Skin epidermis (tissue), 12 donors: ENCODE measurements at regions not wholly inside any gene's neighbourhood (a gene's known extent, or its start where the extent isn't known, plus 50 kb on each side); places are given as distances from the start of the nearest gene placed in this dataset.

ENCODE experiments used
- H3K27ac ChIP-seq, 21 experiments: fragments of 200-600 bp; sonication (generic) in 11 of 21; one replicate each; pipeline ENCODE4 v1.5.0; 2020; ENCODE audit warnings: mild to moderate bottlenecking in 3 of 21, inconsistent platforms in 2 of 21, moderate library complexity in 2 of 21
- H3K4me3 ChIP-seq, 7 experiments: fragments of 200-600 bp; sonication (generic) in 2 of 7; one replicate each; pipeline ENCODE4 v1.5.0; 2020; ENCODE audit warnings: inconsistent platforms in 2 of 7, mild to moderate bottlenecking in 2 of 7, moderate library complexity in 1 of 7

- Histone ChIP-seq H3K4me3 (no peak overlapping the region), H3K27ac (no peak overlapping the region)
Measured at GRCh38 chr9:16090907-16091629, 538.2 kb downstream of the CCDC171 start.

- Histone ChIP-seq H3K27ac (no peak overlapping the region), H3K4me3 (no peak overlapping the region)
Measured at GRCh38 chr9:16092142-16093091, 539.6 kb downstream of the CCDC171 start.

- Histone ChIP-seq H3K4me3 (no peak overlapping the region), H3K27ac (no peak overlapping the region)
Measured at GRCh38 chr9:16098306-16098705, 545.5 kb downstream of the CCDC171 start.

- no peak overlapping the region for H3K27ac ChIP-seq
- no peak overlapping the region for H3K4me3 ChIP-seq
Measured at GRCh38 chr9:16099732-16100536, 547.1 kb downstream of the CCDC171 start.

GRCh38 chr9:16100537-16101091 lies 547.8 kb downstream of the CCDC171 start:
- Histone ChIP-seq H3K4me3 (no peak overlapping the region), H3K27ac (no peak overlapping the region)

- Histone ChIP-seq H3K27ac (no peak overlapping the region), H3K4me3 (no peak overlapping the region)
Measured at GRCh38 chr9:16102154-16102553, 549.3 kb downstream of the CCDC171 start.

GRCh38 chr9:16103620-16104397 lies 551.0 kb downstream of the CCDC171 start:
- Histone ChIP-seq H3K27ac (no peak overlapping the region), H3K4me3 (no peak overlapping the region)

GRCh38 chr9:16105168-16106020 lies 552.6 kb downstream of the CCDC171 start:
- H3K27ac ChIP-seq: no peak overlapping the region
- H3K4me3 ChIP-seq: no peak overlapping the region

- no peak overlapping the region for H3K27ac ChIP-seq
- H3K4me3 ChIP-seq: no peak overlapping the region
Measured at GRCh38 chr9:16106021-16106571, 553.3 kb downstream of the CCDC171 start.

- no peak overlapping the region for H3K27ac ChIP-seq
- H3K4me3 ChIP-seq: no peak overlapping the region
Measured at GRCh38 chr9:16112116-16112515, 559.3 kb downstream of the CCDC171 start.

- Histone ChIP-seq H3K27ac (no peak overlapping the region), H3K4me3 (no peak overlapping the region)
Measured at GRCh38 chr9:16115994-16116393, 563.2 kb downstream of the CCDC171 start.

GRCh38 chr9:16118043-16118442 lies 565.2 kb downstream of the CCDC171 start:
- Histone ChIP-seq H3K27ac (no peak overlapping the region), H3K4me3 (no peak overlapping the region)

- H3K4me3 ChIP-seq: no peak overlapping the region
- no peak overlapping the region for H3K27ac ChIP-seq
Measured at GRCh38 chr9:16119261-16120230, 566.7 kb downstream of the CCDC171 start.

- no peak overlapping the region for H3K27ac ChIP-seq
Measured at GRCh38 chr9:16120231-16120641, 567.4 kb downstream of the CCDC171 start.

GRCh38 chr9:16120727-16121126 lies 567.9 kb downstream of the CCDC171 start:
- no peak overlapping the region for H3K4me3 ChIP-seq
- H3K27ac ChIP-seq: no peak overlapping the region

More at GRCh38 chr9:16120231-16120641, 567.4 kb downstream of the CCDC171 start:
- H3K4me3 ChIP-seq: no peak overlapping the region

- H3K4me3 ChIP-seq: no peak overlapping the region
- H3K27ac ChIP-seq: peak overlapping the region in 1 of 21 experiments; percentile 45
Measured at GRCh38 chr9:16121168-16121567, 568.3 kb downstream of the CCDC171 start.
